Loucy (cell line): ENCODE measurements at regions not wholly inside any gene's neighbourhood (a gene's known extent, or its start where the extent isn't known, plus 50 kb on each side); places are given as distances from the start of the nearest gene placed in this dataset.

ENCODE experiments used
- H2AFZ ChIP-seq: fragments of 200-600 bp; sonication (generic); 2 replicates; pipeline ENCODE4 v1.6.0; 2016; ENCODE audit warnings: antibody characterized with exemption, mild to moderate bottlenecking, low read length, moderate library complexity
- H3F3A ChIP-seq: fragments of 200-600 bp; 2 replicates; pipeline ENCODE4 v1.6.0; 2016; ENCODE audit warnings: antibody characterized with exemption, low read depth, mild to moderate bottlenecking
- H3K27me3 ChIP-seq: fragments of 200-600 bp; sonication (generic); 2 replicates; pipeline ENCODE4 v1.6.1; 2014; ENCODE audit warnings: low read length, mild to moderate bottlenecking; ENCODE audit not compliant: insufficient read depth, poor library complexity, severe bottlenecking
- H3K36me3 ChIP-seq: fragments of 200-600 bp; sonication (generic); 2 replicates; pipeline ENCODE4 v1.6.1; 2016; ENCODE audit warnings: low read length; ENCODE audit not compliant: insufficient read depth
- H3K4me1 ChIP-seq: fragments of 200-600 bp; sonication (generic); 2 replicates; pipeline ENCODE4 v1.5.1; 2014; ENCODE audit warnings: low read length, mild to moderate bottlenecking; ENCODE audit not compliant: insufficient read depth, poor library complexity, severe bottlenecking
- H3K4me2 ChIP-seq: fragments of 200-600 bp; sonication (generic); 2 replicates; pipeline ENCODE4 v1.6.0; 2014; ENCODE audit warnings: antibody characterized with exemption, low read length, low read depth, mild to moderate bottlenecking; ENCODE audit not compliant: poor library complexity, severe bottlenecking
- H3K4me3 ChIP-seq: fragments of 200-600 bp; sonication (generic); 2 replicates; pipeline ENCODE4 v1.5.1; 2014; ENCODE audit warnings: low read length, mild to moderate bottlenecking, mixed read lengths; ENCODE audit not compliant: poor library complexity, severe bottlenecking
- H3K79me2 ChIP-seq: fragments of 200-600 bp; sonication (generic); 2 replicates; pipeline ENCODE4 v1.6.1; 2014; ENCODE audit warnings: low read length; ENCODE audit not compliant: insufficient read depth
- H3K9ac ChIP-seq: fragments of 200-600 bp; sonication (generic); 2 replicates; pipeline ENCODE4 v1.6.0; 2014; ENCODE audit warnings: mild to moderate bottlenecking, low read depth, low read length, moderate library complexity; ENCODE audit not compliant: poor library complexity, severe bottlenecking
- H3K9me2 ChIP-seq: fragments of 200-600 bp; sonication (generic); replicated peaks from 2 replicates; pipeline ENCODE4 v1.6.1; 2016; ENCODE audit warnings: low read depth, low read length, mixed read lengths
- H3K9me3 ChIP-seq: fragments of 200-600 bp; sonication (generic); 2 replicates; pipeline ENCODE4 v1.6.1; 2014; ENCODE audit warnings: mild to moderate bottlenecking, antibody characterized with exemption, low read length, low read depth; ENCODE audit not compliant: insufficient read depth
- H4K20me1 ChIP-seq: fragments of 200-600 bp; sonication (generic); 2 replicates; pipeline ENCODE4 v1.6.0; 2014; ENCODE audit warnings: antibody characterized with exemption, low read length, mild to moderate bottlenecking; ENCODE audit not compliant: insufficient read depth, poor library complexity, severe bottlenecking
- CTCF ChIP-seq: fragments of 200-600 bp; sonication (generic); conservative IDR thresholded peaks from 2 replicates; pipeline ENCODE4 v1.5.1; 2014; ENCODE audit warnings: mild to moderate bottlenecking, antibody characterized with exemption, low read length
- EZH2phosphoT487 ChIP-seq: fragments of 200-600 bp; IDR thresholded peaks from 2 replicates; pipeline ENCODE4 v1.6.1; 2018; ENCODE audit warnings: antibody characterized with exemption, mild to moderate bottlenecking, moderate library complexity, borderline replicate concordance

- Histone ChIP-seq H3K9me2 (no peaks in the 10 kb centered on the region), H3K9ac (no peak overlapping the region), H3K79me2 (no peaks in the 10 kb centered on the region), H4K20me1 (no peaks in the 10 kb centered on the region), H2AFZ (no peak overlapping the region), H3K36me3 (no peaks in the 10 kb centered on the region), H3K4me1 (no peaks in the 10 kb centered on the region), H3K4me3 (no peak overlapping the region), H3K4me2 (no peak overlapping the region), H3K9me3 (0 out of 2 replicates have a peak, but pooled peaks cover 2% of the 10 kb centered on the region), H3K27me3 (no peaks in the 10 kb centered on the region), H3F3A (no peaks in the 10 kb centered on the region)
- TF ChIP-seq EZH2phosphoT487: no peak
- no peak for TF ChIP-seq CTCF
These were observed 271.9 kb upstream of the MKI67 start for GRCh38 chr10:128398118-128398517.

- no peak overlapping the region for H3K4me3 ChIP-seq
- no peaks in the 10 kb centered on the region for H3F3A ChIP-seq
- H3K36me3 ChIP-seq: no peaks in the 10 kb centered on the region
- H2AFZ ChIP-seq: no peak overlapping the region
- H3K27me3 ChIP-seq: no peaks in the 10 kb centered on the region
- H3K9me2 ChIP-seq: no peaks in the 10 kb centered on the region
- H3K4me1 ChIP-seq: no peaks in the 10 kb centered on the region
- no peak for TF ChIP-seq CTCF
- no peak for TF ChIP-seq EZH2phosphoT487
- H3K9me3 ChIP-seq: 0 out of 2 replicates have a peak, but pooled peaks cover 2% of the 10 kb centered on the region
- H3K79me2 ChIP-seq: no peaks in the 10 kb centered on the region
- H3K9ac ChIP-seq: no peak overlapping the region
- H3K4me2 ChIP-seq: no peak overlapping the region
- no peaks in the 10 kb centered on the region for H4K20me1 ChIP-seq
These were observed 272.8 kb upstream of the MKI67 start for GRCh38 chr10:128398999-128399398.

- no peaks in the 10 kb centered on the region for H3F3A ChIP-seq
- 0 out of 2 replicates have a peak, but pooled peaks cover 2% of the 10 kb centered on the region for H3K9me3 ChIP-seq
- H4K20me1 ChIP-seq: no peaks in the 10 kb centered on the region
- no peaks in the 10 kb centered on the region for H3K36me3 ChIP-seq
- no peak overlapping the region for H3K4me2 ChIP-seq
- TF ChIP-seq CTCF (no peak), EZH2phosphoT487 (no peak)
- no peaks in the 10 kb centered on the region for H3K79me2 ChIP-seq
- no peak overlapping the region for H3K4me3 ChIP-seq
- H2AFZ ChIP-seq: no peak overlapping the region
- no peaks in the 10 kb centered on the region for H3K4me1 ChIP-seq
- no peaks in the 10 kb centered on the region for H3K9me2 ChIP-seq
- no peaks in the 10 kb centered on the region for H3K27me3 ChIP-seq
- H3K9ac ChIP-seq: no peak overlapping the region
These were observed 274.3 kb upstream of the MKI67 start for GRCh38 chr10:128400564-128400963.
